HepG2 (cell line): ENCODE measurements at regions not wholly inside any gene's neighbourhood (a gene's known extent, or its start where the extent isn't known, plus 50 kb on each side); places are given as distances from the start of the nearest gene placed in this dataset.

ENCODE experiments used
- ATAC-seq: fragments of 200-7000 bp; cut with Tn5 transposase; 3 replicates; pipeline ENCODE4 v1.9.1; 2020; ENCODE audit warnings: mild to moderate bottlenecking, moderate library complexity
- BruUV-seq: library from RNA; stranded (reverse); fragments of 400-500 nt; replicated peaks from 2 replicates; lab custom pipeline; 2021; lab: Mats Ljungman, UMichigan
- CTCF ChIA-PET: fragments of 300-600 bp; formaldehyde crosslinking; extraction: SDS; loops from one replicate; lab custom pipeline; 2021; ENCODE audit warnings: low total read pairs, inconsistent platforms, low intra/inter-chr PET ratio; lab: Yijun Ruan, JAX
- POLR2A ChIA-PET: fragments of 350-600 bp; sonication (Branson Sonifier 250); formaldehyde crosslinking; loops from one replicate; lab custom pipeline; 2020; ENCODE audit warnings: antibody characterized with exemption, inconsistent platforms; lab: Yijun Ruan, JAX
- DNase-seq: peaks from one replicate; pipeline ENCODE4 v3.0.0-alpha.2; 2015; ENCODE audit warnings: low spot score
- FAIRE-seq: peaks from 3 replicates; lab custom pipeline; 2011; peaks lifted over from hg19 to GRCh38; lab: Jason Lieb, UNC
- H2AFZ ChIP-seq: one replicate; pipeline ENCODE4 v1.6.1; 2011; ENCODE audit warnings: low read length, inconsistent platforms
- H3K27ac ChIP-seq: fragments of 300-600 bp; 3 replicates; pipeline ENCODE4 v1.8.0; 2011; ENCODE audit warnings: mixed run types, mild to moderate bottlenecking, mixed read lengths, low read length, inconsistent platforms; ENCODE audit not compliant: insufficient read depth; ENCODE audit errors: extremely low read length
- H3K27me3 ChIP-seq, 2 experiments: fragments of 200-600 bp in 1 of 2; 2 replicates in 1 of 2; 3 replicates in 1 of 2; pipeline versions ENCODE4 v1.6.0 to v1.8.0; 2011; ENCODE audit warnings: low read length in 2 of 2, mild to moderate bottlenecking in 2 of 2, moderate library complexity in 2 of 2, inconsistent platforms in 1 of 2; ENCODE audit not compliant: insufficient read depth in 2 of 2, control insufficient read depth in 1 of 2
- H3K36me3 ChIP-seq, 2 experiments: fragments of 200-600 bp in 1 of 2; replicated peaks in 1 of 2; 2 replicates in 1 of 2; 3 replicates in 1 of 2; pipeline versions ENCODE4 v1.5.1 to v1.8.0; 2011; ENCODE audit warnings: low read length in 2 of 2, inconsistent platforms in 1 of 2; ENCODE audit not compliant: insufficient read depth in 2 of 2, control insufficient read depth in 1 of 2
- H3K4me1 ChIP-seq: 2 replicates; pipeline ENCODE4 v1.5.1; 2012; ENCODE audit warnings: low read length, inconsistent platforms; ENCODE audit not compliant: insufficient read depth
- H3K4me2 ChIP-seq: 2 replicates; pipeline ENCODE4 v1.6.0; 2011; ENCODE audit warnings: low read depth, low read length, inconsistent platforms
- H3K4me3 ChIP-seq, 3 experiments: fragments of 200-600 bp in 1 of 3; sonication (generic), shearing (Covaris generic) in 1 of 3; replicated peaks in 1 of 3; 2 replicates each; pipeline ENCODE4 v1.5.1; 2011 to 2016; ENCODE audit warnings: low read length in 3 of 3, inconsistent platforms in 2 of 3, low read depth in 2 of 3, mild to moderate bottlenecking in 2 of 3, control low read depth in 1 of 3, mixed read lengths in 1 of 3; ENCODE audit not compliant: insufficient read depth in 1 of 3
- H3K79me2 ChIP-seq: one replicate; pipeline ENCODE4 v1.6.1; 2011; ENCODE audit warnings: low read length, inconsistent platforms; ENCODE audit not compliant: insufficient read depth
- H3K9ac ChIP-seq: 2 replicates; pipeline ENCODE4 v1.6.0; 2011; ENCODE audit warnings: mild to moderate bottlenecking, low read depth, low read length, inconsistent platforms; ENCODE audit not compliant: insufficient read depth
- H3K9me3 ChIP-seq: 2 replicates; pipeline ENCODE4 v1.5.1; 2012; ENCODE audit warnings: mild to moderate bottlenecking, low read length
- H4K20me1 ChIP-seq: 2 replicates; pipeline ENCODE4 v1.6.0; 2011; ENCODE audit warnings: inconsistent platforms, mild to moderate bottlenecking, low read length, moderate library complexity; ENCODE audit not compliant: insufficient read depth
- HMGA1 ChIP-seq: sonication (generic); formaldehyde crosslinking; conservative IDR thresholded peaks from 2 replicates; pipeline ENCODE4 v1.4.0; 2020; ENCODE audit warnings: missing genetic modification reagents
- LBX2 ChIP-seq: sonication (generic); formaldehyde crosslinking; IDR thresholded peaks from 2 replicates; pipeline ENCODE4 v1.5.0; 2020; ENCODE audit warnings: missing genetic modification reagents, mild to moderate bottlenecking, borderline replicate concordance
- PRDM10 ChIP-seq: sonication (generic); formaldehyde crosslinking; IDR thresholded peaks from 2 replicates; pipeline ENCODE4 v1.4.0; 2020; ENCODE audit warnings: low read depth, missing genetic modification reagents
- RCOR2 ChIP-seq: IDR thresholded peaks from 2 replicates; pipeline ENCODE4 v1.6.1; 2016; ENCODE audit warnings: missing biosample characterization, missing genetic modification reagents
- XRCC5 ChIP-seq: fragments of 200-400 bp; formaldehyde crosslinking; optimal IDR thresholded peaks from 2 replicates; pipeline ENCODE3; 2017; ENCODE audit warnings: mild to moderate bottlenecking, low read length
- ZC3H4 ChIP-seq: sonication (generic); formaldehyde crosslinking; IDR thresholded peaks from 2 replicates; pipeline ENCODE4 v1.4.0; 2020; ENCODE audit warnings: missing genetic modification reagents, borderline replicate concordance
- ZFP36L2 ChIP-seq: sonication (generic); formaldehyde crosslinking; IDR thresholded peaks from 2 replicates; pipeline ENCODE4 v1.4.0; 2020; ENCODE audit warnings: missing genetic modification reagents
- ZNF225 ChIP-seq: sonication (generic); formaldehyde crosslinking; IDR thresholded peaks from 2 replicates; pipeline ENCODE4 v1.4.0; 2020; ENCODE audit warnings: mild to moderate bottlenecking, missing genetic modification reagents
- ZNF296 ChIP-seq: sonication (generic); formaldehyde crosslinking; conservative IDR thresholded peaks from 2 replicates; pipeline ENCODE4 v1.5.0; 2020; ENCODE audit warnings: mild to moderate bottlenecking, missing genetic modification reagents
- ZNF878 ChIP-seq: sonication (generic); formaldehyde crosslinking; IDR thresholded peaks from 2 replicates; pipeline ENCODE4 v1.8.1; 2023; ENCODE audit warnings: mild to moderate bottlenecking, missing genetic modification reagents, moderate library complexity
- WGBS: methylation state at CpG from one replicate; pipeline ENCODE4 v1.1.6; 2017; ENCODE audit warnings: low lambda C conversion rate; 5-methylcytosine and 5-hydroxymethylcytosine counted together
- in situ Hi-C: cut with HindIII; loops from 2 replicates; pipeline ENCODE4 v1.10.0; 2017; ENCODE audit warnings: low pct_unique_long_range_greater_than_20kb; ENCODE audit not compliant: extremely low pct_ligation_motif_present
- intact Hi-C: fragments of 100-400 bp; cut with micrococcal nuclease; formaldehyde crosslinking; loops from one replicate; pipeline ENCODE4 v1.10.0; 2022; ENCODE audit not compliant: unreplicated experiment

GRCh38 chr2:118469103-118469502, 378.3 kb downstream of the EN1 start:
- in situ Hi-C loops, result no loop called here
- H3K4me2 ChIP-seq, result no peak overlapping the region
- H3K4me1 ChIP-seq, result no peaks in the 10 kb centered on the region
- H3K36me3 ChIP-seq, result no peaks in the 10 kb centered on the region
- no peak overlapping the region for H3K27ac ChIP-seq
- no peaks in the 10 kb centered on the region for H3K9me3 ChIP-seq
- ChIA-PET CTCF (no interaction called here), POLR2A (no interaction called here)
- no peaks in the 10 kb centered on the region for H3K79me2 ChIP-seq
- intact Hi-C loops, result no loop called here
- no peak overlapping the region for H3K4me3 ChIP-seq
- no peak overlapping the region for H3K9ac ChIP-seq
- DNase-seq, result no peak
- ATAC-seq, result no peak
- no peak for TF ChIP-seq ZNF296 (CRISPR knock-in tag)
- TF ChIP-seq ZNF878 (CRISPR knock-in tag), result no peak
- no peak for TF ChIP-seq HMGA1 (CRISPR knock-in tag)
- no peak for TF ChIP-seq ZC3H4
- TF ChIP-seq ZFP36L2 (CRISPR knock-in tag), result no peak
- TF ChIP-seq PRDM10 (CRISPR knock-in tag), result no peak
- no peak for TF ChIP-seq XRCC5
- TF ChIP-seq RCOR2 (CRISPR knock-in tag), result no peak
- no peak for TF ChIP-seq ZNF225 (CRISPR knock-in tag)
- TF ChIP-seq LBX2, result no peak
- no peaks in the 10 kb centered on the region for H4K20me1 ChIP-seq
- H2AFZ ChIP-seq, result no peak overlapping the region
- 12% methylated on average over 6 of the region's 6 CpGs for WGBS
- H3K27me3 ChIP-seq, result peaks cover 0 to 8% of the 10 kb centered on the region in 2 experiments; a peak in 2 of 5 replicates
- BruUV-seq, result no TSS peak
- FAIRE-seq, result no peak
